ENCODE measurements at regions not wholly inside any gene's neighbourhood (a gene's known extent, or its start where the extent isn't known, plus 50 kb on each side); places are given as distances from the start of the nearest gene placed in this dataset.

DNA sequence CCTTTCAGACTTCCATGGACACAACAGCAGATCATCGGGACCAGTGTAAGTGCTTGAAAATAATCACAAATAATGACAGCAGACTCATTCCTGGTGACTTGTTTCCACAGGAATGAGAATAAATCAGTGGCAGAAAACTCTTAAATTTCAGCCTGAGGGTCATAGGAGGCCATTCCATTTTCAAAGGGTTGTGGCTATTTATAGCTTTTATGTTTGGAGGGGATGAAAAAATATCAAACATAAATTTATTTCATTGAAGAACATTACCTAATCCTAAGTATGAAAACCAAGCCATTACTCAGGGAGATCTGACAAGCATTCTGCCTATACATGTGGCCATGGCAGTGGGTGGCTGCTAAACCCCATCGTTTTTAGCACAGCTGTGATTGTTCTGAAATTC lies 173.6 kb upstream of the CNR1 start:
- H3K4me3 Mint-ChIP-seq, result no peak overlapping the region
- H3K27ac Mint-ChIP-seq, result no peak overlapping the region
- DNase-seq, result no peak
- POLR2A ChIA-PET, result no interaction called here
- H3K4me1 Mint-ChIP-seq, result no peaks in the 10 kb centered on the region
- H3K27me3 Mint-ChIP-seq, result peaks cover 0 to 1% (median 0%) of the 10 kb centered on the region in 5 donors
- no peak for ATAC-seq
- H3K9me3 Mint-ChIP-seq, result peaks cover 0 to 8% (median 0%) of the 10 kb centered on the region in 9 donors
- no peaks in the 10 kb centered on the region for H3K36me3 Mint-ChIP-seq

DNA sequence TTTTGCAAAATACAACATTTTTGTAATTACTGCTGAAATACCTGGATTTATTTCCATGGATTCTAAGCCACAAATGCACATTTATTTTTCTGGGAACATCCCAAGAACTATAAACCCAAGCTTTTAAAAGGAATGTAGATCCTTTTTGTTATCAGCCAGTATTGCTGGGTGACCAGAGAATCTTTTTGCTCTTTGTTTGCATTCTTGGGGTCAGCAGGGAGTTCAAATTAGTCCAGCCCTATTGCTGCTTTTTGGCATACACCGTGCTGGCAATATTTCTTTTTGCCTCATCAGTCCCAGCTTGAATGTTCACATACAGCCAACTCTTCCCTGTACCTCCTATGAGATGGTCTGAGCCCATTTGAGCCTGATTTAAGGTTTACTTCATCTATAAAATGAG lies 155.2 kb upstream of the CNR1 start:
- no peak for DNase-seq
- H3K9me3 Mint-ChIP-seq, result peaks cover 0 to 5% (median 0%) of the 10 kb centered on the region in 9 donors
- H3K27me3 Mint-ChIP-seq, result peaks cover 4 to 32% (median 11%) of the 10 kb centered on the region in 5 donors
- H3K27ac Mint-ChIP-seq, result no peak overlapping the region
- H3K36me3 Mint-ChIP-seq, result no peaks in the 10 kb centered on the region
- H3K4me3 Mint-ChIP-seq, result no peak overlapping the region
- H3K4me1 Mint-ChIP-seq, result no peaks in the 10 kb centered on the region
- no peak for ATAC-seq
- POLR2A ChIA-PET, result no interaction called here

DNA sequence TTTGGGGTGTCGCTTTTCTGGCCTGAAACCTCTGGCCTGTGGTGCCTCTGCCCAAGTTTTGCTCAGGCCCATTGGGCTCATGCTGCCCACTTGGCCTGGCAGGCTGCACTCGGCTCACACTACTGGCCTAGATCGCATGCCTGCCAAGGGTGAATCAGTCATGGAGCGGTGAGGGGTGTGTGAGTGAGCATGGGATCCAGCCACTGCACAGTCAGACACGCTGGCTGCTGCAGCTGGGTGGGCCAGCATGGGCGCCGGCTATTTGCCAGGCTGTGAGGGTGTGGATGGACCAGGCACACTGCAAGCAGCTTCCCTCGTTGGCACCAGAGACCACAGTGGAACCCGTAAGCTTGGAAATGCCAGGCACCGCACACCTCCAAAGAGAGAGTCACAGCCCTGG lies 145.4 kb upstream of the CNR1 start:
- Mint-ChIP-seq H3K27me3 (peaks cover 0 to 3% (median 2%) of the 10 kb centered on the region in 5 donors), H3K4me3 (no peak overlapping the region), H3K27ac (no peak overlapping the region), H3K9me3 (peaks cover 0 to 4% (median 0%) of the 10 kb centered on the region in 9 donors), H3K36me3 (no peaks in the 10 kb centered on the region), H3K4me1 (no peaks in the 10 kb centered on the region)
- ATAC-seq, result no peak
- DNase-seq, result no peak
- POLR2A ChIA-PET, result no interaction called here

DNA sequence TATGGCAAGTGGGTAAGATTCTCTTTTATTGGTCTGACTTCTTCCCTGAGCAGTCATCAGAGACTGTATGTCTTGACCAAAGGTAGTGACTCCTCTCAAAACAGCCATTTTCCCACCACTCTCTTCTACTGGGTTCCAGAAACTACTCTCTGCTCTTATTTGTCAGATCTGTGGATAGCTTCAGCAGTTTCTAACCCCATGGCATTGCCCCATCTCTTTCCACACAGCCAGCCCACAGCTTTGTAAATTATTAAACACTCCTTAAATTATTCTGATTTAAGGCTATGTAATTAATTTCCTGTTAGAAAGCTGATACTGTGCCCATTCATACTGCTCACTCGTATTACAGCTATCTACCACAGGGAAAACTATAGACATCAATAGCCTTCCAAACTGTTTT lies 138.4 kb upstream of the CNR1 start:
- Mint-ChIP-seq H3K36me3 (no peaks in the 10 kb centered on the region), H3K9me3 (peaks cover 0 to 4% (median 0%) of the 10 kb centered on the region in 9 donors), H3K4me3 (no peak overlapping the region), H3K27ac (no peak overlapping the region), H3K4me1 (no peaks in the 10 kb centered on the region), H3K27me3 (peaks cover 0 to 5% (median 0%) of the 10 kb centered on the region in 5 donors)
- DNase-seq (no peak), ATAC-seq (no peak)
- POLR2A ChIA-PET, result no interaction called here

DNA sequence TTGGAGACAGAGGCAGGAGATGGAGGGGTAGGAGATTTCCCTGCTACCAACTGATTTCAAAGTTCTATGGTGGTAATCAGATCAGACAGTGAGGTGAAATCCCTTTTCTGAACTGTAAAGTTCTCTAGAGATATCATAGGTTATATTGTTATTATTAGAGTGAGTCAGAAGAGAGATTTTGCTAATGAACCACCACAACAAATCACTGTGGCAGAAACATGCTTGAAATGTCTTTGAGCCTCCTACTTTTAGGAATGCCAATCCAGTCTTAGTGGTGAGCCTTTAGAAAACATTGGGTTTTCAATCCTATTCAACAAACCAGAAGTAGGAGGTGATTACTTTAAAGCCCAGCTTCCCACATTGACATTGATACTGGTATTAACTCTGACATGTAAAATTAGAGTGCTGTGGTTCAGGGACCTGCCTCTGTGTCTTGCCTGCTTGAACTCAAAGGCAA lies 136.7 kb upstream of the CNR1 start:
- Mint-ChIP-seq H3K36me3 (no peaks in the 10 kb centered on the region), H3K9me3 (peaks cover 0 to 4% (median 0%) of the 10 kb centered on the region in 9 donors), H3K27me3 (peaks cover 0 to 10% (median 0%) of the 10 kb centered on the region in 5 donors), H3K27ac (no peak overlapping the region), H3K4me3 (no peak overlapping the region), H3K4me1 (no peaks in the 10 kb centered on the region)
- DNase-seq (no peak), ATAC-seq (no peak)
- POLR2A ChIA-PET, result no interaction called here

DNA sequence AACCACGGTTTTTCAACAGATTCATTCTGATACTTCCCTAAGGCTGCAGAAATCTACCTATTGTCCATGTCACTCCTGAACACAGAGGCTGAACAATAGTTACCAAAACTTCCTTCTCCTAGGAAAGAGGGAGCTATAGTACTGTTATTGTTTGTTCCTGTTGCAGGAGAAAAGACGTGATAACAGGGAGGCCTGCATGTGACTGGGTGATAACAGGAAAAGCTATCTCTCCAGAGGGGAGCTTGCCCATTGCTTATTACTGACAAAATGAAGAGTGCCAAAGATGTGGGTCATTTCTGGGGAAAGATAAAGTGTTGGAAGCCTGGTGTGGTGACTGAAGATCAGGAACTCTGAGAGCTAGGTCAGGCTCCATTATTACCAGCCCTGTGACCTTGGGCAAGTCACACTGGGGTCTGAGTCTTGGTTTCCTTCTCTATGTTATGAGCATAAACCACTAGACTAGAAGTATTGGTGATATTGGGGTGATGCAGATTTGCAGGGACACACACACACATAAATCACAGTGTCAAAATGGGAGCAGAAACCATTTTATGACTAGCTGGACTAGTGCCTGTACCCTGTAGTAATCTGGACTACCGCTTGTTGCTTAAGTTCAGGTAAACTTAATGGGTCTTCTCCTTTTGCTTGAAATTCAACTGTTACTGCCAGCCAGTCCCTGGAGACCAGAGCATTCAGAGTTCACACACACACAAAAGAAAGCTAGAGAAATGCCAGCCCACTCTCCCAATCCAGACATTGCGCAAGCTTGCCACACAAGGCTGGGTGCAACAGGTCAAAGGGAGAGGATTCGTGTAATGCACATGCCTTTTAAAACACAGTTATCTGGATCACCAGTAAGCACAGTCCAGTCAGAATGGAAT lies 136.0 kb upstream of the CNR1 start:
- H3K9me3 Mint-ChIP-seq, result no peaks in the 10 kb centered on the region
- DNase-seq (no peak), ATAC-seq (no peak)
- POLR2A ChIA-PET, result no interaction called here
- peaks cover 0 to 10% (median 0%) of the 10 kb centered on the region in 5 donors for H3K27me3 Mint-ChIP-seq
- H3K4me3 Mint-ChIP-seq, result no peak overlapping the region
- H3K4me1 Mint-ChIP-seq, result no peaks in the 10 kb centered on the region
- H3K27ac Mint-ChIP-seq, result no peak overlapping the region
- H3K36me3 Mint-ChIP-seq, result no peaks in the 10 kb centered on the region

DNA sequence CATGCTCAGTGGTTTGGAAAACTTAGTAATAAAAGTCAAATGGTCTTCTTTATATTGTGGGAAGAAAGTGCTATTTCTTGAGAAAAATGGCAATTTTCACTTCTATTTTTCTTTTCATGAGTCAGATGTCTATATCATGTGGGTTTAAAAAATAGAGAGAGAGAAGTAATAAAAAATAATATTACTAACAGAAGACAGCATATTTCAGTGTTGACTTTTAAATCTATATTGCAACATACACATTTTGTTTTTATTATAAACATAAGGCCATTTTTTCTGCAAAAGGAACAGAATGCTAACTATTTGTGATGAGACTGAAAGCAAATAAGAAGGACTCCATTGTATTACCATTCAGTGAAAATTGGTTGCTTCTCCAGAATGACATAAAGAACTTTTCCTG lies 135.1 kb upstream of the CNR1 start:
- POLR2A ChIA-PET, result no interaction called here
- no peak for DNase-seq
- Mint-ChIP-seq H3K4me1 (no peaks in the 10 kb centered on the region), H3K4me3 (no peak overlapping the region), H3K27me3 (peaks cover 0 to 10% (median 0%) of the 10 kb centered on the region in 5 donors), H3K36me3 (no peaks in the 10 kb centered on the region), H3K27ac (no peak overlapping the region), H3K9me3 (no peaks in the 10 kb centered on the region)
- ATAC-seq, result no peak

DNA sequence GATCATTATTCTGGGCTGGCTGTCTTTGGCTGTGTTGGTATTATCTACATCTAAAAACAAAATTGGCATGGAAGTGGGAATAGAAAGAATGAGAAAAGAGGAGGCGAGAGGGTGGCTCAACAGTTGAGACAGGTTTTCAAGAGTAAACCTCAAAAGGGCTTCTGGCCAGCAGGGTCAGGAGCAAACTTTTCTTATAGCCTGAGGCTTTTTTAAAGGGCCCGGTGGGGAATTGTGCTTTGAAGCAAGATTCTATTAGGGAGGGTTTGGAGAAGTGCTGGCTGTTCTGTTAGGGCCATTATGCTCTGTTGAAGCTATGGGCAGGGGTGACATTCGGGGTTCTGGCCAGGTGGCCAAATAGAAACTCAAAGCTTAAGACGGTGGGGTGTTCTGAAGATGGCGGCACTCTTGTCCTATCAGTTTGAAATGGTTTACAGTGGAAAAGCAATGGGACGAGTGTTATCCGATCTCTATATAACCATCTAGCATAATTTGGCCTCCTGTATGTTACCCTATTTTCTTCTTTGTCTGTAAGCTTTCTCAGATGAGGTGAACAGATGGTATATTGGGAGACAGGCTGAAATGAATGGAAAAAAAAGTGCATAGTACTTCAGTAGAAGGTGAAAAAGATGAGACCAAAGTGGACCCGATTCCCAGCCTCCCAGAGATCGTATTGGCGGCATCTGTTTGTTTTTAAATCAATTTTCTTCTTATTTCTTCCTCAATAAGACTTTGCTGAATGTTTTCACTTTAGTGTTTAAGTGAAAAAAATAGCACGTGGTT lies 132.1 kb upstream of the CNR1 start:
- no peak for DNase-seq
- H3K4me3 Mint-ChIP-seq, result no peak overlapping the region
- no peaks in the 10 kb centered on the region for H3K9me3 Mint-ChIP-seq
- peaks cover 0 to 14% (median under 1%) of the 10 kb centered on the region in 5 donors for H3K27me3 Mint-ChIP-seq
- H3K4me1 Mint-ChIP-seq, result no peaks in the 10 kb centered on the region
- H3K36me3 Mint-ChIP-seq, result no peaks in the 10 kb centered on the region
- POLR2A ChIA-PET, result no interaction called here
- no peak for ATAC-seq
- no peak overlapping the region for H3K27ac Mint-ChIP-seq

DNA sequence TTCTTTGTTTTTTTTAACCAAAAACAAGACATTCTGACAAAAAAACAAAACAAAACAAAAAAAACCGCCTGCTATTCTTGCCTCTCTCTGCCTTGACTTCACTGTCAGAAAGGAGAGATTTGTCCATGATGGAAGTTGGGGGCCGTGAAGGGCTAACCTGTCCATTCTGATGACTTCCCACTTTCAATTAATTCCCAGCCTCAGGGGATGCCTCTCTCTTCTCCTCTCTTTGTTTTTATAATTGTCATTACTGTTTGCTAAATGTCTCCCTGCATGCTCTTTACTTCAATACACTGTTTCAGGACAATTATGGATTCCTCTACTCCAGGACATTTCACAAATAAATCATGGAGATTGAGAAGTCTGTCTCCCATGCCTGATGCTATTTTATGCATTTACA lies 130.5 kb upstream of the CNR1 start:
- POLR2A ChIA-PET, result no interaction called here
- Mint-ChIP-seq H3K4me3 (no peak overlapping the region), H3K4me1 (no peaks in the 10 kb centered on the region)

DNA sequence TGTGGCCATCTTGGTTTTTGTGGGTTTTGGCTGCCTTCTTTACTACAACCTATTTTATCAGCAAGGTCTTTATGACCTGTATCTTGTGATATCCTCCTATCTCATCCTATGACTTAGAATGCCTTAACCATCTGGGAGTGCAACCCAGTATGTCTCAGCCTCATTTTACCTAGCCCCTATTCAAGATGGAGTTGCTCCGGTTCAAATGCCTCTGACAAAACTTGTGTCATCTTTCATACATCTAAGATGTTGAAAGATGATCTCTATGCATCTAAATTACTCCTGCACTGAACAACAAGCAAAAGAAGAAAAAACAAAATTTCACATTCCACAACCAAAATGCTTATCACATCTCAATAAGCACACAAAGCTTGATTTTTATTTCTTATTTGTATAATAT lies 129.5 kb upstream of the CNR1 start:
- peaks cover 0 to 3% (median 0%) of the 10 kb centered on the region in 3 donors for H3K36me3 Mint-ChIP-seq
- H3K27ac Mint-ChIP-seq, result no peak overlapping the region
- H3K4me3 Mint-ChIP-seq, result no peak overlapping the region
- DNase-seq, result no peak
- no peaks in the 10 kb centered on the region for H3K4me1 Mint-ChIP-seq
- peaks cover 0 to 10% (median under 1%) of the 10 kb centered on the region in 9 donors for H3K9me3 Mint-ChIP-seq
- ATAC-seq, result no peak
- peaks cover 0 to 14% (median 3%) of the 10 kb centered on the region in 5 donors for H3K27me3 Mint-ChIP-seq
- POLR2A ChIA-PET, result no interaction called here

More for the DNA sequence above, 130.5 kb upstream of the CNR1 start:
- peaks cover 0 to 14% (median 1%) of the 10 kb centered on the region in 5 donors for H3K27me3 Mint-ChIP-seq
- DNase-seq (no peak), ATAC-seq (no peak)
- no peaks in the 10 kb centered on the region for H3K9me3 Mint-ChIP-seq
- H3K36me3 Mint-ChIP-seq, result no peaks in the 10 kb centered on the region
- no peak overlapping the region for H3K27ac Mint-ChIP-seq

DNA sequence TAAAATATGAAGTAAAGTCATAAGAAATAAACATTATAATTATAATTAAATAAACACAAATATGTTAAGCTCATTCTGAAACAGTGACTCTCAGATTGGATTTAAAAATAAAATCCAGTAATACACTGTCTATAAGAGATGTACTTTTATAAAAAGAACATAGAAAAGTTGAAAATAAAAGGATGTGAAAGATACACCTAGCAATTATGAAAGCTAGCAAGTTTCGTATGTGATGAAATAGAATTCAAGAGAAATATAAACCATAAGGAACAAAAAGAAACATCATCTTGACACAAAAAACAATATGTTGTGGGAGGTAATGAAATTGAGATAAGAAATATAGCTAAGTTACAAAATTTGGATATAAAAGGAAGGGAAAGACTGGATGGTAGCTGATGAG lies 128.6 kb upstream of the CNR1 start:
- H3K27me3 Mint-ChIP-seq, result peaks cover 0 to 14% (median 2%) of the 10 kb centered on the region in 5 donors
- no peaks in the 10 kb centered on the region for H3K4me1 Mint-ChIP-seq
- ATAC-seq (no peak), DNase-seq (no peak)
- no peak overlapping the region for H3K27ac Mint-ChIP-seq
- H3K4me3 Mint-ChIP-seq, result no peak overlapping the region
- peaks cover 0 to 13% (median 5%) of the 10 kb centered on the region in 9 donors for H3K9me3 Mint-ChIP-seq
- H3K36me3 Mint-ChIP-seq, result peaks cover 0 to 6% (median 0%) of the 10 kb centered on the region in 3 donors
- POLR2A ChIA-PET, result no interaction called here

DNA sequence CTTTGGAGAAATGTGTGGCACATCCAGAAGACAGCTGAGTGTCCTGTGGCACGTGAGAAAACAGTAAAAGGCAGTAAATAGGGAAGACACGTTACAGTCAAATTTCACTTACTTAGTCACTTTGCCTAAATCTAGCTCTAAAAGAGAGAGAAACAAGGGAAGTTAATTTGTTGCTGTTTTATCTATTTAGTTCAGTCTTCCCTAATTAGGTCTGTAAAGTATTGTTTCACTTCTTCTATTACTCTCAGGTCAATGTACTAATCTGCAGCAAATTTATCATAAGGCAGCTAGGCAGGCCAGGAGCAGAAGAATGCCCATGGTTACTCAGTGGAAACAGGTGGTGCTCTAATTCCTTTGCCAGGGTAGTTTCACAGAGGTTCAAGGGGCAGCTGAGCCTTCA lies 124.3 kb upstream of the CNR1 start:
- peaks cover 0 to 16% (median 4%) of the 10 kb centered on the region in 3 donors for H3K36me3 Mint-ChIP-seq
- no peaks in the 10 kb centered on the region for H3K4me1 Mint-ChIP-seq
- no peak overlapping the region for H3K27ac Mint-ChIP-seq
- ATAC-seq (no peak), DNase-seq (no peak)
- POLR2A ChIA-PET, result no interaction called here
- peaks cover 6 to 15% (median 9%) of the 10 kb centered on the region in 5 donors for H3K27me3 Mint-ChIP-seq
- H3K9me3 Mint-ChIP-seq, result peaks cover 10 to 32% (median 16%) of the 10 kb centered on the region in 9 donors
- H3K4me3 Mint-ChIP-seq, result no peak overlapping the region

DNA sequence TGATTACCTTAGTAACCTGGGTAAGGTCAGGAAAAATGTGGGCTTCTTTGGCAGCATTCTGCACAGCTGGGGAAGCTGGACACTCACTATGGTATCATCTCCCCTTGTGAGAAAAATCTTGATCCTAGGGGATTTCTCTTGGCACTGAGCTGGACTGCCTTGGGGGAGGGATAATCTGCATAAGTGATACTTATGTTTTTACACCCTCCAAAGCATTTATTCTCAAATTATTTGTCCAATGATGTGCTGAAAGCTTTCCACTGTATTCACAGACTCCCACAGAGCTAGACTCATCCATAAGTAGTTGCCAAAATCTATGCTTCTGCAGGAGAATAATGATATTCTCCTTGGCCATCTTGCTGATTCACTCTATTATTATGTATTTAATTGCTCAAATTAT lies 121.5 kb upstream of the CNR1 start:
- peaks cover 16 to 44% (median 20%) of the 10 kb centered on the region in 9 donors for H3K9me3 Mint-ChIP-seq
- POLR2A ChIA-PET, result no interaction called here
- no peak overlapping the region for H3K4me3 Mint-ChIP-seq
- peaks cover 0 to 21% (median 4%) of the 10 kb centered on the region in 3 donors for H3K36me3 Mint-ChIP-seq
- no peak overlapping the region for H3K27ac Mint-ChIP-seq
- ATAC-seq (no peak), DNase-seq (no peak)
- no peaks in the 10 kb centered on the region for H3K4me1 Mint-ChIP-seq
- peaks cover 8 to 17% (median 10%) of the 10 kb centered on the region in 5 donors for H3K27me3 Mint-ChIP-seq
